Stimulated activated CD8-positive, alpha-beta memory T cell treated with anti-CD3 and anti-CD28 coated beads, Interleukin-7, amount 100 ng/mL, for 24 hours (primary cell): ENCODE measurements at regions not wholly inside any gene's neighbourhood (a gene's known extent, or its start where the extent isn't known, plus 50 kb on each side); places are given as distances from the start of the nearest gene placed in this dataset.

ENCODE experiments used
- DNase-seq: peaks from one replicate; pipeline ENCODE4 v3.0.0-alpha.2; 2020; ENCODE audit warnings: low read depth

DNA sequence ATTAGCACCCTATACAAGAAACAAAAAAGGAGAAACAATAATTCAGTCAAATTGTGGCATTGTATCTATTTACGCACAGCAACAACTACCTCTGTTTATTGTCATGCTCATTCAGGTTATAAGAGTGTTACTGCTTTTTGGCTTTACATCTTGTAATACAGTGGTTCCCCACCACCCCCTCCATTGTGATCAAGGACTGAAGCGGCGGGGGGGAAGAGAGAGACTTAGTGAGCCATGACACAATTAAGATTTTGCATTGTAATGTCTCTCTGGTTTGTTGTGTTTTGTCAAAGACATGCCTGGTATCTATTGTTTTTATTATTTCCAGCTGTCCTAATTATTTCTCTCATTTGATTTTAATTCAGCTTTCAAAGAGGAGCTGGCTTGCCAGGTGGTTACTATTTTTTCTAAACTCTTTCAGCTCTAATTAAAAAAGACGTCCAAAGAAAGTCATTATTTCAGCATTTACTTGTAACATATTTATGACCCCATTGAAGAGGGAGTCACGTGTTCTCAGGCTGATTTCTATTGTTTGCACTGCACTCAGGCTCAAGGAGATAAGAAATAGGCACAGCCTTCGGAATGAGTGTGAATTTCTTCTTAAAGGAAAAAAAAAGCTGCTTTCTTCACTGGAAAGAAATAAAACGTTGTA is 234.4 kb upstream of the TBL1XR1 start:
- no peak for DNase-seq

DNA sequence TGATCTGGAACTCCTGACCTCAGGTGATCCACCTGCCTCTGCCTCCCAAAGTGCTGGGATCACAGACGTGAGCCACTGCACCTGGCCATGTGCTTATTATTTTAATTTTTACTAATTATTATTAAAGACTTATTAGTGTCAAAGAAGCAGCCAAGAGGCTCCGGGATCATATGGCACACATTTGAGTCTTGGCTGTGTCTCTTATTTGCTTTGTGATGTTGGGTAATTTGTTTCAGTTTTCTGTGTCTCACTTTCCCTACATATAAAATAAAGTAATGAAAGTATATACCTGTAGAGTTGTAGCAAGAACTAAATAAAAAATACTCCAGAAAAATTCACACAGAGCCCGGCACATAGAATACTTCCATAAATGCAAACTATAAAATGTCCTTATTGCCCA is 238.0 kb upstream of the TBL1XR1 start:
- DNase-seq = no peak

DNA sequence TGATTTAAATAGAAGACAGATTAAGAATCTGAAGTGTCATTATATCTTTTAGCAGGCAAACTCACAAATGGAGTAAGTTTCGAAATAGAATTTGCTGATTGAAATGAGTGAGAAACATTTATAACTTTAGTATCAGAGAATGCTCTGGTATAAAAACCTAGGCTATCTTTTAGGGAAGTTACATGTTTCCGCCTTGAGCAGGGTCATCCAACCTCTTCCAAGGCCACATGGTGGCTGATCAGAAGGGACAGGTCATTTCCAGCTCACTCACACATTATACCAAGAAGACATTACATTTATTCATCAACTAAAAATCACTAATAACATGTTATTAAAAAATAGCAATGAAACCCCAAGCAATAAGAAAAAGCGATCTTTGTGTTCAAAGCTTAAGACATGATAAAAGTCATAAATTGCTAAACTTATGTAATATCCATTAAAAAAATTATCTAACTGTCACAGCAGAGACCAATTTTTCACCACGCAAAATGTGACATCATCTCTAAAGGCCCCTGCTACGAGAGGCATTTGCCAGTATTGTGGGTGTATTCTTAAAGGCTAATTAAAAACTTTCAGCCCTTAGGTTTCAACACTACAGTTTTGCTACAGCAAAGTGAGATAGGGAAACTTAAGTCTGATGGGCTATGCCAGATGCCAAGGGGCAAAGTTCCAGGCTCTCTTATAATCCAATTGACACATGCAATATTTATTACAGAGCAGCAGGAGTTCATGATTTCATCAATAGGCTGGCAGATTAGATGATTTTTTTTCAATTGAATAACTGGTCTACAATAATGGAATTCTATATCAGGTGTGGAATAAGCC is 240.4 kb upstream of the TBL1XR1 start:
- no peak for DNase-seq

DNA sequence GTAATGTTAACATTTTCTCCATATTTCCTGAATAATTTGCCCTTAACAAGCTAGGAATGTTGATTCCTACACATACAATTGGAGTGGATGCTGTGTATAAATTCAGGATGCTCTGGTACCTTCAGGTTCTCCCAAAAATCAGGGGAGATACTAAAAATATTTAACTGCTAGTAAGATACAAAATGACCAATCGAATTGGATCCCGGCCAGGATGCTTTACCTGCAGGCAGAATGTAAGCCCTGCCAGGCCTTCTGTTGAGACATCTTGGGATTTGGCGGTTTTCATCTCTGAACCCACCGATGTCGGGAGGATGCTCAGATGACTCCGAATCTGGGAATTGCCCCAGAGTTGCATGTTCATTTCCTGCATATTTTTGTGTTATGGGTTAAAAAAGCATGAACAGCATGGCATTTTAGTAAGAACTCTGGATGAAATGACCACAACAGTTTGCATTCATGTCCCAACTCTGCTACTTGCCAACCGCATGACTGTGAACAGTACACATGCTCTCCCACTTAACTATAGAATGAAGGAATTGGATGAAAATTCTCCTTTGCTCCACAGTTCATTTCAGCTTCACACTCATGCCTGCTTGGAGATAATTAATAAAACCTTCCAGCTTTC is 241.4 kb upstream of the TBL1XR1 start:
- DNase-seq = no peak

DNA sequence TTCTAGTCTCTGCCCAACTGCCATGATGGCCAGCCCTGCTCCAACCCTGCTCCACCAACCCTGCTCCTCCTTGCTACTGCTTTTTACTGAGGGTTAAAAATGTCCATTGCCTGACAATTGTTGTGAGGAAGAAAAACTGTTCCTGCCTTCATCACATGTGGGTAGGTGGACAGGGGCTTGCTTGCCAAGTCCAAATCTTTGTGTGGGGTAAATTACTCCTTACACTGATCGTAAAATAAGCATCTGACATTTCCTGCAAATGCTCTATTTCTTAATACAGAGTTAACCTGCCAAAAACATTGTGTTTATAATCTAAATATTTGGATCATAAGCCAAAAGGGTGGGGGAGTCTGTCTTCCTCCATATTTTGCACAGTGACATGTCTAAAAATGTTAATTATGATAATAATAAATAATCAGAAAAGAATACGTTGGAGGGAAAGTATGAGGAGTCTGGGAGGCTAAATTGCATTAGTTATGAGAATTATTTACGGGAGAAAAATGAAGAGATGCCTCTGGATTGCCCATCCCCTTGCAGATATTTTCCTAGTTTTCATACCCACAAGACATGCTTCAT is 242.5 kb upstream of the TBL1XR1 start:
- no peak for DNase-seq

DNA sequence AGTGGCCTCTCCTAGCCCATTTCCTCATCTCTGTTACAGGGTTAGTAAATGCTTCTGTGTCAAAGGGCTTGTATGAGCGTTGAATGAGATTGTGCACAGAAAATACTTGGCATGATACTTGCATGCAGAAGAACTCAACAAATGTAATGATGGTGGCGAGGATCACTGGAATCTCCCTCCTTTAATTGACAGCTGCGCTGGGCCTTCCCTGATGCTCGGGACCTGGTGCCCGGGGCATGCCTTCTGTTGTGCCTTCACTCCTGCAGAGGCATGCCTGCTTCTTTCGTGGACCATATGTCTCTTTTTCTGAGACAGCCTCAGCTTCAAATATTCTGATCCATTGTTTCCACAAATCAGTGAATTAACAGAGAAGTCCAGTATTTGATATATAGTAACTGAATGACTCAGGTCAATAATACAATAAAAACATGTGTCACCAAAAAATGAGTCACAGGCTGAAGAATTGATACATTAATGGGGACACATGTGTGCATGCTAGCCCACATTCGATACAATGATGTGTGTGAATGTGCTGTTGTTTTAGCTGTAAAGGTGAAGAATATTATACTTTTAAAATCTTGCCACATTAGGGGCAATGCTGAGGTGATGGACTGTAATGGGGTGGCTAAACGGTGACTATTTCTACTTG is 243.3 kb upstream of the TBL1XR1 start:
- no peak for DNase-seq

DNA sequence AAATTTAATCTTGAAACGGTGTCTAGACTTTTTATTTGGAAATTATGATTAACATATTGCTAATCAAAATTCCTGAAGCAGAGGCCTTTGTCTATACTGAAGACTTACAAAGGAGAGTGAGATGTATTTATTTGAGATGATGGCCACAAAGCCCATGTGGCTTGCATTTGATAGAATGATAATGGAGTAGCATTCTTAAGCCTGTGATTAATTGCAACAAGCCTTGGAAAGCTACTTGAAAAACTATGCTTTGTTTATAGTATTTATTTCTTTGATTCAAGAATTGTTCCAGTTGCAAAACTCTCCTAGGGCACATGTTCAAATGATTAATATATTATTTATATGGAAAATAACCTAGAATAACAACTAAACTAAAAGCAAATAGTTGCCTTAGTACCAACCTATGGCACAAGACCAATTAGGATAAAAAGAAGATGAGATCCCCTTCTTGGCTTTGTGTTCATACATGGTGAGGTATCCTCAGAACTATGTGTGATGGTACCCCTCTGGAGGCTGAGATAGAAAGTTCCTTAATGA is 244.1 kb upstream of the TBL1XR1 start:
- no peak for DNase-seq

DNA sequence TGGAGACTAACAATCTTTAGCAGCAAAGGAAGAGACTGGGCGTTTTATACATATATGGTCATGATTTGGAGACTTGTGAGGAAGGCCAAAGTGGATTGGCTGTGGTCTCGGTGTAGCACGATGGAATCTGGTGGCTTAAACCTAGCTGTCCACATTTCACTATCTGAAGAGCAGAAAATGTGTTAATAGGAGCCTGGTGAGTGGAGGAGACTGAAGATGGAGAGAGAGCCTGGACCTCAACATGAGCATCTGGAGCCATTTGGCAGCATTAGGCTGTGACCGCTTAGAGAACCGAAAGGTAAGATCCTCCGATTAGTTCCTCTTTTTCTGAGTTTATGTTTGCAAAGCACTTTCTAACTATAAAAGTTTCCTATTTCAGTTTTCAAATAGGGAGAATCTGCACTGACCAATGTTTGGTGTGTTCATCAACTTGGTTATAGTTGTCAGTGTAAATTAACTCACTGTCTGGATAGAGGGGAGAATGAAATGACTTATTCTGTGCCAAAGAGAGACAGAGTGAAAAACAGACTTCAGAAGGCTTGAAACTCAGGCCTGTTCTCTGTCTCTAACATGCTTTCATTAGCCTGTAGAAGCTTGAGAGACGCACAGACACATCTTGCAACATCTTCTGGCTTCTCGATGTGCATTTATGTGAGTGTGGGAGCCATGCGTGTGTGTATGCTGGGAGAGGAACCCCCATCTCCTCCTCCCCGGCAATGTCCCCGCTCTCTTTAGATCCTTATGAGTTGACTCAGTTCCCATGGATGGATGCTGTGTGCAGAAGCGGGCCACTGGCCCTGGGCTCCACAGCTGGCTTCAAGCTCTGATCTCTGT is 244.7 kb upstream of the TBL1XR1 start:
- no peak for DNase-seq

DNA sequence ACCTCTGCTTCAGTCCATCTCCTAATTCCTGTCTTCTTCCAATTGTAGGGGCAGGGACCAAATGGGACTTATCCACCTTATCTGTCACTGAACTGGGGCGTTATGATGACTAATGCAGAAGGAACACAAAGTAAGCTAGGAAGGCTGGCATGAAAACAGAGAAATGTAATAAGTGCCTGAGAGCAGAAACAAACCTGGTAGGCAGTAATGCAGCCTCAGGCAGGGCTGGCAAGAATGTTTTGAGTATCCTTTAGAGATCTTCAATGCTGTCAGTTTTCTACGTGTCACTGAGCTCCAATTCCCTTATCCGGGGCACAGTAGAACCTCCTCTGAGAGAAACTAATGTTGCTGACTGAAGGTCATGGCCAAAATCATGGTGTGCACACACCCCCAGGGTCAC is 246.2 kb upstream of the TBL1XR1 start:
- no peak for DNase-seq

DNA sequence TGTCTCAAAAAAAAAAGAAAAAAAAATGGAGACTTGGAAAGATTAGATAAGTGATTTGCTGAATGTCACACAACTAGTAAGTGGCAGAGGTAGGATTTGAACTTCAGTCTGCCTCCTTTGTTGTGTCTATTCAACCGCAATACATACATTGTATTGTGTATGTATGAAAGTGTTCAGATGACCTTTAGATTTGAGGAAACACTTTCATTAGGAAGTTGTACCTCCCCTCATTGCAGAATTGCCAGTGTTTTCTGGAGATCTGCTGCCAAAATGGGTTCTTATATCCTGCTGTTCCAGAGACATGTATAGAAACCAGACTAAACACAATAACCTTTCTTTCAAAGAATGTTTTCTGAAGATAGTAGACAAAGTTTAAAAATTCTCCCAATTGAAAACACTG is 247.4 kb upstream of the TBL1XR1 start:
- DNase-seq = no peak

DNA sequence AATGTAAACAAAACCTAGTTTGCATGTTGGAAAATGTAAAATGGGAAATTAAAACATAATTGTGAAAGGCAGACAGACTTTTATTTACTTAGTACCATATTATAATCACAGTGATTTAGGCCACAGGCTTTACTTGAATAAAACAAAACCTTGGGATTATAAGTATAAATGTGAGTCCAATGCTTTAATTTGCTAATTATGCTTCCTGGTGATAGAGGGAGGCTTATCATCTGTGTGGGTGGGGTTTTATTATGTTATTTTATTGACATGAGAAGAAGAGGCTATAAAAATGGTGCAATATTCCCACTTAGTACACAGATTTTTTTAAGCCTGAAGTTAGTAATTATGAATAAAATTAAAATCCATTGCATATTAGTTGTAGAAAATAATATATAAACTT is 248.3 kb upstream of the TBL1XR1 start:
- DNase-seq = no peak

DNA sequence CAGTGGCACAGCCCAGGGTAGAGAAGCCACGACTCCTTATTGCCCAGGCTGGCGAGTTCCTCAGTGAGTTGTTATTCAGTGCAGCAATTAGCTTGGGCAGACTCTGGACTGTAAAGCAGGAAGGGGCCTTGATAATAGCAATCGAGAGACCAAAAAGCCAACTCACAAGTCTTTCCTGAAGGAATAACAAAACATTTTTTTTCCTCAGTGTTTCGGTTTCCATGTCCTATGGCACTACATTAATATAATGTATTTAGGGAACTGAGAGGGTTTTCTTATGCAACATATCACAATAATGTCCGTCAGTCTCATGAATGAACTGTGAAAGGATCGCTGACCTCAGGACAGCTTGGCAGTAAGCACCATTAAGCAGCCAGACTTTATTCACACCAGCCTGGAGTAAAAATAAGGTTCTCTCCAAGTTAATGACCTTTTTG is 248.9 kb upstream of the TBL1XR1 start:
- no peak for DNase-seq

DNA sequence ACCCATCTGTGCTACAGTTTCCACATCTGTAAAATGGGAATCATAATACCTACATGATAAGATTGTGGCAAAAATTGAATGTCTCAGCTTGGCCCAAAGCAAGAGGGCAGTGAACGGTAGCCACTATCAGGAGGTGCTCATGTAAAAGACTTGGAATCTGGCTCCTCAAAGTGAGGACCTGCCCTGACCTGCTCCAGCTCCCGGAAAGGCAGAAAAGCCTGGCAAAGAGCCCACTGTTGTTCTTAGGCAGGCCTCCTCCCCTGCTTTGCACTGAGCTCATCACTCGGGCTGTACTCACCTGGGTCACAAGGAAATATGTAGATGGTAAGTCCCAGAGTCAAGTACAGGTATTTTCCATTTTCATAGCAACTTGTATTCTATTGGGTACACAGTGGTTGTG is 250.7 kb upstream of the TBL1XR1 start:
- DNase-seq = no peak

DNA sequence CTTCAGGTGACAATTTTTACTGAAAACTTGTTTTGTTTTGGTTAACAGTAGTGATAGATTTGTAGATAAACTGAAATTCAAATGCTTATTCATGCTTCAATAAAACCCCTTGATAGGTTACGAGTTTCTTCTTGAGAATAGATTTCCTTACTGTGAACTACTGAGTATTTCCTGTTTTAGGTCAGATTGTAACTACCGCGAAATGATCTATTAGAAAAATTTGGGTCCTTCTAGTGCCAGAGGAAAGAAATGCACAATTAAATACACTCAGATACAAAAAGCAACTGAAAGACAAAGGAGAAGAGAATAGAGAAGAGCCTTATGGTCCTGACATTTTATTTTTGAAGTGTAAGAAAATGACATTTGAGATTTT is 251.7 kb upstream of the TBL1XR1 start:
- no peak for DNase-seq

DNA sequence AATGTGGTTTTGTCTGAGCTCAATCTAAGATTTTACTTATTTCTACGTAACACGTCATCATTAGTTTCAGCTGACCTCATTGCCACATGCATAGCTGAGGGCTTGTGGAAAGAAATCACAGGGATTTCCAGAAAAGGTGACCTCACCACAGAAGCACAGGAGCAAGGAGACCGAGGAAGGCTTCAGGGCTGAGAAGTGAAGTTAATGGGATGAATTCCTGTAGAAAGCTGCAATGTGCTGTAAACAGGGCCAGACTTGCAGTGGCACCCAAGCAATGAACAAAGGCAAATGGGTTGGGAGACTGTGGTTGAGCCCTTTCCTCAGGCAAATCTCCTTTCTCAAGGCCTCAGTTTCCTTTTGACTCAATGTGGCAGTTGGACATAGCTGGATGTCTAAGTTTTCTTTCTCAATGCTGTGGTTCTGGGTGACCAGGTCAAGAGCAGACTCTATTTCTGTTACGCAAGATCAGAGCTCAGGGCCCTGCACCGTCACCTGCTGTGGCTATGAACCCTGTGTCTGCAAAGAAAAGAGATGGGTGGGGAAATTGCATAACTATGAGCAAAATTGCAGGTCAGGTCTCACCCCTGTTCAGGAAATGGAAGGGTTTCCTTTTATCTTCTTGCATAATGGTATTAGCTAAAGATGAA is 252.2 kb upstream of the TBL1XR1 start:
- no peak for DNase-seq

DNA sequence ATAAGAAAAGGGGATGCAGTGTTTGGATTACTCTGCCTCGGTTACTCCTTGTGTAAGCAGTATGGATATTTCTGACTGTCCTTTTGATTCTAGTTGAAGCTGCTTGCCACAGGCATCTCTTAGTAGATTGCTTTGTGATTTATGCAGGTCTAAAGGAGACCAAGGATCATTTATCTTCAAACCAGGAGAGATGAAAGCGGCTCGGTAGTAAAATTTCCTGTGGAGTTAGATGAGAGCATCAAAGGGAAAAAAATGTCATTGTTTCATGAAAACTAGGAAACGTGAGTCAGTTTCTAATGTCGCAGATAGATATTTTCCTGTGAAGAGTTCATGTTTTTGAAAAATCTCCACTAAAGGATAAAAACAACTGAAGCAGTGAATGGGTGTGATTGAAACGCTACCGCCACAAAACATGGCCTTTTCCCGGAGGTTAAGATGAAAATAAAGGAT is 254.0 kb upstream of the TBL1XR1 start:
- no peak for DNase-seq

DNA sequence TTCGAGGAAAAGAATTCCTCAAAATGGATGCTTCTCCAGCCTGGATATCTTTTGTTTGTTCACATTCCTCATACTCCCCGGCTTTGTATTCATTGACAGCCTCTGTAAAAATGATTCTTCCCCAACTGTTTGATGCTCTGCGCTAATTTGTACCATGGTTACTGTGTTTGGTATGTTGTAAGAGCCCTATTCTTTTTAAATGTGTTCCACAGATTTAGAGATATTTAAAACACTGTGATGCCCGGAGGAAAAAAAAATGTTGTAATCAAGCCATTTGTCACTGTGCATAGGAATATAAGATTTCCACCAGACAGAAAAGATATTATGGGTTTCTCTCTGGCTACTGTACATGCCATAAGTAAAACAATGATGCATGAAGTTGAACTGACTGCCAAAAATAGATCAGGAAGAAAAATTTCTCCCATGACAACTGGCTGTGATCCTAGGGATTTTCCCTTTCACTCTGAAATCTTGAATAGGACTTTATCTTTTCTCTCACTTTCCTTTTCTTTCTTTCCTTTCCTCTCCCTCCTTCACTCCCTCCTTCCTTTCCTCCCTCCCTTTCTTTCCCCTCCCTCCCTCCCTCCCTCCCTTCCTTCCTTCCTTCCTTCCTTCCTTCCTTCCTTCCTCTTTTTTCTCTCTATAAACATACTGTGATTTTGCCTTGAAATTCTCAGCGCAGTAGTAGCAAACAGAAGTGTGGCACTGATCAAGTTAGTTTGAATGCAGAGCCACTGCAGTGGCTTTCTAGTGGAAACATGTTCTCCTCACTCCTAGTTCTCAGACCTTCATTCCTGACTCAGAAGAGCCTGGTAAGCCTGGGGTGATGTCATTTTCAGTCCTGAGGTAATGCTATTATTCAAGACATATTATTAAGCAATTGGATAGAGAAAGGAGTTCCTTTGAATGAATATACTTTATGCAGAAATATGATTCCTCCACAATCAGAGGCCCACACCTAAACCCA is 254.9 kb upstream of the TBL1XR1 start:
- no peak for DNase-seq

DNA sequence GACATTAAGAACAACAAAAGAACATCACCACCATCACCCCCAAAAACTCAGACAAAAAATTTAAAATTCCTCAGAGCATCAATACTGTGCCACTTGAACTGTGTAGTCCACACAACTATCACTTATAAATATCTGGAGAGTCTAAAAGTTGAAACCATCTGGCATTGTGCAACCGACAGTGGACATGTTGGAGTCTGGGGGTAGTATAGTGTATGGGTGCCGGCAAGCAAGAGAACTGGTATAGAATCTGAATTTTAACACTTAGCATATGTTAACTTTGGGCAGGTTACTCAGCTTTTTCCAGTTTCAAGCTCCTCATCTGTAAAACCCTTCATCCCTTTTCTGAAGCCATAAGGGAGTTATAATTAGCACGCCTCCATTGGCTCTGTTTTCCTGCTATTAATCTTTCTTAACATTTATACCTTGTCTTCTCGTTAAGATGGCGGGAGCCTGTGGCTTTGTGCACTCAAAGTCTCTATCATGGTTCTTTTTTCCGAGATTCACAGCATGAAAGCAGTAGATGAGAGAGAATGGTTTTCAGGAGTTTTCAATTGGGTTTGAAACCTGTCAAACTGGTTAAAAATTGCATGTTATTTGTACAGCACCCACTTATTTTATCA is 255.7 kb upstream of the TBL1XR1 start:
- DNase-seq = no peak

DNA sequence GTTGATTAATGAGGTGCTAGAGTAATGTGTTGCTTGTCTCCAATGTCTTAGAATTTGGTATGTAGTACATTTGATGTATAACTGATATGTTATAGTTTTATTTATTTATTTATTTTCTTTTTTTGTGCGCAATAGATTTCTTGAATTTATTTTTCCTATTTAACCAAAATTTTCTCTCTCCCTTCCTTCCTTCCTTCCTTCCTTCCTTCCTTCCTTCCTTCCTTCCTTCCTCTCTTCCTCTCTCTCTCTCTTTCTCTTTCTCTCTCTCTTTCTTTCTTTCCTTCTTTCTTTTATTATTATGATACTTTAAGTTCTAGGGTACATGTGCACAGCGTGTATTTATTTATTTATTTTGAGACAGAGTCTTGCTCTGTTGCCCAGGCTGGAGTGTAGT is 256.2 kb upstream of the TBL1XR1 start:
- DNase-seq = no peak
